GM23338 (cell line): ENCODE measurements at regions not wholly inside any gene's neighbourhood (a gene's known extent, or its start where the extent isn't known, plus 50 kb on each side); places are given as distances from the start of the nearest gene placed in this dataset.

Source experiments
- ATAC-seq: fragments of 200-7000 bp; cut with Tn5 transposase; 3 replicates; pipeline ENCODE4 v1.9.1; 2020
- DNase-seq: peaks from one replicate; pipeline ENCODE4 v3.0.0-alpha.2; 2015; ENCODE audit warnings: low spot score
- H2AFZ ChIP-seq: fragments of 200-600 bp; sonication (generic); 2 replicates; pipeline ENCODE4 v1.8.0; 2016; ENCODE audit warnings: antibody characterized with exemption, mild to moderate bottlenecking, moderate library complexity
- H3F3A ChIP-seq: fragments of 200-600 bp; sonication (generic); replicated peaks from 2 replicates; pipeline ENCODE4 v1.8.0; 2017; ENCODE audit warnings: antibody characterized with exemption, mixed run types, low read depth
- H3K27ac ChIP-seq: fragments of 200-600 bp; sonication (generic); 2 replicates; pipeline ENCODE4 v1.6.1; 2016; ENCODE audit warnings: low read depth
- H3K27me3 ChIP-seq: fragments of 200-600 bp; sonication (generic); 2 replicates; pipeline ENCODE4 v1.8.0; 2016; ENCODE audit warnings: mild to moderate bottlenecking, mixed run types, moderate library complexity; ENCODE audit not compliant: insufficient read depth
- H3K36me3 ChIP-seq: fragments of 200-600 bp; sonication (generic); 2 replicates; pipeline ENCODE4 v1.8.0; 2016; ENCODE audit warnings: mild to moderate bottlenecking; ENCODE audit not compliant: insufficient read depth
- H3K4me1 ChIP-seq: fragments of 200-600 bp; sonication (generic); 2 replicates; pipeline ENCODE4 v1.8.0; 2016; ENCODE audit warnings: mild to moderate bottlenecking, moderate library complexity; ENCODE audit not compliant: insufficient read depth
- H3K4me2 ChIP-seq: fragments of 200-600 bp; sonication (generic); 2 replicates; pipeline ENCODE4 v1.7.1; 2017; ENCODE audit warnings: mixed run types
- H3K4me3 ChIP-seq: fragments of 200-600 bp; sonication (generic); 2 replicates; pipeline ENCODE4 v1.6.1; 2016; ENCODE audit warnings: mixed run types
- H3K79me2 ChIP-seq: fragments of 200-600 bp; sonication (generic); replicated peaks from 2 replicates; pipeline ENCODE4 v1.8.0; 2017; ENCODE audit warnings: mild to moderate bottlenecking; ENCODE audit not compliant: insufficient read depth
- H3K9me2 ChIP-seq: fragments of 200-600 bp; sonication (generic); 2 replicates; pipeline ENCODE4 v1.8.0; 2017; ENCODE audit not compliant: insufficient read depth
- H4K20me1 ChIP-seq: fragments of 200-600 bp; sonication (generic); replicated peaks from 2 replicates; pipeline ENCODE4 v1.8.0; 2017; ENCODE audit warnings: mild to moderate bottlenecking; ENCODE audit not compliant: insufficient read depth
- H3K27ac Mint-ChIP-seq: 2 replicates; pipeline ENCODE4 v1.8.0; 2020; ENCODE audit warnings: inconsistent platforms, mild to moderate bottlenecking, moderate library complexity, mixed read lengths
- H3K27me3 Mint-ChIP-seq: 3 replicates; pipeline ENCODE4 v1.8.0; 2022; ENCODE audit warnings: low read depth, mild to moderate bottlenecking, moderate library complexity, mixed read lengths, inconsistent platforms; ENCODE audit not compliant: insufficient read depth, poor library complexity
- H3K36me3 Mint-ChIP-seq: 3 replicates; pipeline ENCODE4 v1.8.0; 2021; ENCODE audit warnings: low read depth, mild to moderate bottlenecking, inconsistent platforms, moderate library complexity, mixed read lengths
- H3K4me1 Mint-ChIP-seq: 3 replicates; pipeline ENCODE4 v1.8.0; 2020; ENCODE audit warnings: mild to moderate bottlenecking, inconsistent platforms, mixed read lengths
- H3K4me3 Mint-ChIP-seq: 3 replicates; pipeline ENCODE4 v1.8.0; 2021; ENCODE audit warnings: moderate library complexity, mild to moderate bottlenecking, inconsistent platforms, mixed read lengths
- H3K9me3 Mint-ChIP-seq: 3 replicates; pipeline ENCODE4 v1.8.0; 2020; ENCODE audit warnings: moderate library complexity, mild to moderate bottlenecking, inconsistent platforms, mixed read lengths
- CREB1 ChIP-seq: fragments of 250-450 bp; sonication (Bioruptor Pico); IDR thresholded peaks from 2 replicates; pipeline ENCODE4 v1.5.0; 2020; ENCODE audit warnings: low read depth, mild to moderate bottlenecking, moderate library complexity
- EZH2 ChIP-seq: fragments of 200-600 bp; sonication (generic); IDR thresholded peaks from one replicate; pipeline ENCODE4 v1.8.0; 2017; ENCODE audit warnings: antibody characterized with exemption, mild to moderate bottlenecking, low read depth; ENCODE audit not compliant: unreplicated experiment
- EZH2phosphoT487 ChIP-seq: fragments of 200-600 bp; sonication (generic); IDR thresholded peaks from one replicate; pipeline ENCODE4 v1.8.1; 2018; ENCODE audit warnings: antibody characterized with exemption; ENCODE audit not compliant: unreplicated experiment
- JUNB ChIP-seq: IDR thresholded peaks from one replicate; pipeline ENCODE4 v1.6.1; 2016; ENCODE audit warnings: antibody characterized with exemption; ENCODE audit not compliant: unreplicated experiment
- NANOG ChIP-seq: IDR thresholded peaks from 2 replicates; pipeline ENCODE4 v1.6.1; 2016; ENCODE audit warnings: antibody characterized with exemption, borderline replicate concordance
- POLR2AphosphoS5 ChIP-seq: IDR thresholded peaks from 2 replicates; pipeline ENCODE4 v1.6.1; 2016; ENCODE audit warnings: antibody characterized with exemption, low read depth
- STAT1 ChIP-seq: IDR thresholded peaks from one replicate; pipeline ENCODE4 v1.6.1; 2016; ENCODE audit warnings: antibody characterized with exemption; ENCODE audit not compliant: unreplicated experiment
- ZNF114 ChIP-seq: fragments of 250-450 bp; sonication (Bioruptor Pico); IDR thresholded peaks from 2 replicates; pipeline ENCODE4 v1.5.0; 2020; ENCODE audit warnings: mild to moderate bottlenecking, moderate library complexity
- ZNF331 ChIP-seq: fragments of 250-450 bp; sonication (Bioruptor Pico); IDR thresholded peaks from 2 replicates; pipeline ENCODE4 v1.5.0; 2020; ENCODE audit warnings: low read depth, mild to moderate bottlenecking, moderate library complexity
- TF ChIP-seq, protein P1 (sequence below): IDR thresholded peaks from one replicate; pipeline ENCODE4 v1.6.1; 2018; ENCODE audit warnings: antibody characterized with exemption; ENCODE audit not compliant: unreplicated experiment
- TF ChIP-seq, protein P2 (sequence below): IDR thresholded peaks from 2 replicates; pipeline ENCODE4 v1.6.1; 2016; ENCODE audit warnings: antibody characterized with exemption
- TF ChIP-seq, protein P3 (sequence below), 2 experiments: fragments of 200-600 bp in 1 of 2; sonication (generic) in 1 of 2; conservative IDR thresholded peaks; 2 replicates each; pipeline versions ENCODE4 v1.5.1 to v1.6.1; 2016 to 2017; ENCODE audit warnings: antibody characterized with exemption in 2 of 2, low read depth in 2 of 2, mild to moderate bottlenecking in 2 of 2, moderate library complexity in 1 of 2

DNA sequence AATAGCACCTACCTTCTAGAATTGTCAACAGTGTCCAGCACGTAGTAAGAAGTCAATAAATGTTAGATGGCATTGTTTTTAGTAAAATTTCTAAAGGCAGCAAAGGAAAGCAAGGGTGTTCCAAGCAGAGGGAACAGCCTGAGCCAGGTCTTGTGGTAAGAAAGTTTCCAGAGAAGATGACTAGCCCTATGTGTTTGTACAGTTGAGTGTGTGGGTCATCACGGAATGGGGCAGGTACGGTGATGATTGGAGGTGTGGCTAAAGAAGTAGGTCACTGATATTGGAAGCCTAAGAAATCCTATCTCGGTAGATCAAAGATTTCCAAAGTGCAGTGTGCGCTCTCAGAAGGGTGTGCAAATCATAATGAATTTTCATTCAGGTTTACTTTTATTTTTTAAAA lies 94.2 kb upstream of the BCL6 start:
- no peak overlapping the region for H3K27ac ChIP-seq
- Mint-ChIP-seq H3K27ac (no peak overlapping the region), H3K36me3 (no peaks in the 10 kb centered on the region), H3K9me3 (no peaks in the 10 kb centered on the region), H3K27me3 (no peaks in the 10 kb centered on the region), H3K4me3 (no peak overlapping the region), H3K4me1 (no peaks in the 10 kb centered on the region)
- no peaks in the 10 kb centered on the region for H3K27me3 ChIP-seq
- ATAC-seq (no peak), DNase-seq (no peak)
- no peak overlapping the region for H3K4me2 ChIP-seq
- no peaks in the 10 kb centered on the region for H3F3A ChIP-seq
- H3K4me3 ChIP-seq, result no peak overlapping the region
- TF ChIP-seq STAT1 (no peak), POLR2AphosphoS5 (no peak), EZH2 (no peak), EZH2phosphoT487 (no peak), NANOG (no peak)
- TF ChIP-seq, protein P1, sequence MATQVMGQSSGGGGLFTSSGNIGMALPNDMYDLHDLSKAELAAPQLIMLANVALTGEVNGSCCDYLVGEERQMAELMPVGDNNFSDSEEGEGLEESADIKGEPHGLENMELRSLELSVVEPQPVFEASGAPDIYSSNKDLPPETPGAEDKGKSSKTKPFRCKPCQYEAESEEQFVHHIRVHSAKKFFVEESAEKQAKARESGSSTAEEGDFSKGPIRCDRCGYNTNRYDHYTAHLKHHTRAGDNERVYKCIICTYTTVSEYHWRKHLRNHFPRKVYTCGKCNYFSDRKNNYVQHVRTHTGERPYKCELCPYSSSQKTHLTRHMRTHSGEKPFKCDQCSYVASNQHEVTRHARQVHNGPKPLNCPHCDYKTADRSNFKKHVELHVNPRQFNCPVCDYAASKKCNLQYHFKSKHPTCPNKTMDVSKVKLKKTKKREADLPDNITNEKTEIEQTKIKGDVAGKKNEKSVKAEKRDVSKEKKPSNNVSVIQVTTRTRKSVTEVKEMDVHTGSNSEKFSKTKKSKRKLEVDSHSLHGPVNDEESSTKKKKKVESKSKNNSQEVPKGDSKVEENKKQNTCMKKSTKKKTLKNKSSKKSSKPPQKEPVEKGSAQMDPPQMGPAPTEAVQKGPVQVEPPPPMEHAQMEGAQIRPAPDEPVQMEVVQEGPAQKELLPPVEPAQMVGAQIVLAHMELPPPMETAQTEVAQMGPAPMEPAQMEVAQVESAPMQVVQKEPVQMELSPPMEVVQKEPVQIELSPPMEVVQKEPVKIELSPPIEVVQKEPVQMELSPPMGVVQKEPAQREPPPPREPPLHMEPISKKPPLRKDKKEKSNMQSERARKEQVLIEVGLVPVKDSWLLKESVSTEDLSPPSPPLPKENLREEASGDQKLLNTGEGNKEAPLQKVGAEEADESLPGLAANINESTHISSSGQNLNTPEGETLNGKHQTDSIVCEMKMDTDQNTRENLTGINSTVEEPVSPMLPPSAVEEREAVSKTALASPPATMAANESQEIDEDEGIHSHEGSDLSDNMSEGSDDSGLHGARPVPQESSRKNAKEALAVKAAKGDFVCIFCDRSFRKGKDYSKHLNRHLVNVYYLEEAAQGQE, result no peak
- TF ChIP-seq, protein P2, sequence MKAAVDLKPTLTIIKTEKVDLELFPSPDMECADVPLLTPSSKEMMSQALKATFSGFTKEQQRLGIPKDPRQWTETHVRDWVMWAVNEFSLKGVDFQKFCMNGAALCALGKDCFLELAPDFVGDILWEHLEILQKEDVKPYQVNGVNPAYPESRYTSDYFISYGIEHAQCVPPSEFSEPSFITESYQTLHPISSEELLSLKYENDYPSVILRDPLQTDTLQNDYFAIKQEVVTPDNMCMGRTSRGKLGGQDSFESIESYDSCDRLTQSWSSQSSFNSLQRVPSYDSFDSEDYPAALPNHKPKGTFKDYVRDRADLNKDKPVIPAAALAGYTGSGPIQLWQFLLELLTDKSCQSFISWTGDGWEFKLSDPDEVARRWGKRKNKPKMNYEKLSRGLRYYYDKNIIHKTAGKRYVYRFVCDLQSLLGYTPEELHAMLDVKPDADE, result no peak
- no peaks in the 10 kb centered on the region for H3K4me1 ChIP-seq
- H4K20me1 ChIP-seq, result no peaks in the 10 kb centered on the region
- no peaks in the 10 kb centered on the region for H3K9me2 ChIP-seq
- no peaks in the 10 kb centered on the region for H3K79me2 ChIP-seq
- no peaks in the 10 kb centered on the region for H3K36me3 ChIP-seq
- no peak overlapping the region for H2AFZ ChIP-seq

DNA sequence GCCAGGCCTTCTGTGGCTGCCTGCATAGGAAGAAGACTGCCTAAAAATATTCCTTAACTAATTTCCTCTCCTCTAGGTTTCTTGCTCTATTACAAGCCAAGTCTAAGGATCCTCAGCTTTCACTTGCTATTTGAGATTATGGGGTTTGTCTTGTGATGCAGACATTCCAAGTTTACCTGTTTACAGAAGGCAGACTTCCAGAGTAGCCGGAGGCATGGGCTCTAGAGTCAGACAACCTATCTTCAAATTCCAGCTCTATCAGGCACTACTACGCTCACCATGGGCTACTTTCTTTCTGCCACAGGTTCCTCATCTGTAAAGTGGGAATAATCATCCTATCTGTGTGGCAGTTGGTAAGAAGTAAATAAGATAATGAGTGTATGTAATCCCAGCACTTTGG lies 95.6 kb upstream of the BCL6 start:
- H3K27me3 ChIP-seq, result no peaks in the 10 kb centered on the region
- TF ChIP-seq EZH2phosphoT487, result no peak
- TF ChIP-seq EZH2, result no peak
- TF ChIP-seq ZNF114 (CRISPR knock-in tag), result no peak
- TF ChIP-seq JUNB, result no peak
- TF ChIP-seq, protein P3, sequence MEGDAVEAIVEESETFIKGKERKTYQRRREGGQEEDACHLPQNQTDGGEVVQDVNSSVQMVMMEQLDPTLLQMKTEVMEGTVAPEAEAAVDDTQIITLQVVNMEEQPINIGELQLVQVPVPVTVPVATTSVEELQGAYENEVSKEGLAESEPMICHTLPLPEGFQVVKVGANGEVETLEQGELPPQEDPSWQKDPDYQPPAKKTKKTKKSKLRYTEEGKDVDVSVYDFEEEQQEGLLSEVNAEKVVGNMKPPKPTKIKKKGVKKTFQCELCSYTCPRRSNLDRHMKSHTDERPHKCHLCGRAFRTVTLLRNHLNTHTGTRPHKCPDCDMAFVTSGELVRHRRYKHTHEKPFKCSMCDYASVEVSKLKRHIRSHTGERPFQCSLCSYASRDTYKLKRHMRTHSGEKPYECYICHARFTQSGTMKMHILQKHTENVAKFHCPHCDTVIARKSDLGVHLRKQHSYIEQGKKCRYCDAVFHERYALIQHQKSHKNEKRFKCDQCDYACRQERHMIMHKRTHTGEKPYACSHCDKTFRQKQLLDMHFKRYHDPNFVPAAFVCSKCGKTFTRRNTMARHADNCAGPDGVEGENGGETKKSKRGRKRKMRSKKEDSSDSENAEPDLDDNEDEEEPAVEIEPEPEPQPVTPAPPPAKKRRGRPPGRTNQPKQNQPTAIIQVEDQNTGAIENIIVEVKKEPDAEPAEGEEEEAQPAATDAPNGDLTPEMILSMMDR (conservative IDR thresholded peaks at IDR 0.05; ENCODE audit: low read depth in 2 of 2), result no peak
- TF ChIP-seq, protein P1, result no peak
- no peak for TF ChIP-seq POLR2AphosphoS5
- TF ChIP-seq ZNF331 (CRISPR knock-in tag), result no peak
- TF ChIP-seq CREB1 (CRISPR knock-in tag), result no peak
- TF ChIP-seq STAT1, result no peak
- no peak for TF ChIP-seq NANOG
- H3K36me3 Mint-ChIP-seq, result no peaks in the 10 kb centered on the region
- ATAC-seq, result no peak
- no peaks in the 10 kb centered on the region for H4K20me1 ChIP-seq
- H3K27ac Mint-ChIP-seq, result no peak overlapping the region
- no peaks in the 10 kb centered on the region for H3F3A ChIP-seq
- no peak overlapping the region for H3K27ac ChIP-seq
- no peaks in the 10 kb centered on the region for H3K4me1 ChIP-seq
- H3K79me2 ChIP-seq, result no peaks in the 10 kb centered on the region
- no peak overlapping the region for H3K4me2 ChIP-seq
- no peak for DNase-seq
- no peak overlapping the region for H3K4me3 ChIP-seq
- H2AFZ ChIP-seq, result no peak overlapping the region
- no peaks in the 10 kb centered on the region for H3K9me3 Mint-ChIP-seq
- H3K4me3 Mint-ChIP-seq, result no peak overlapping the region
- H3K9me2 ChIP-seq, result no peaks in the 10 kb centered on the region
- H3K27me3 Mint-ChIP-seq, result no peaks in the 10 kb centered on the region
- H3K4me1 Mint-ChIP-seq, result no peaks in the 10 kb centered on the region
- no peaks in the 10 kb centered on the region for H3K36me3 ChIP-seq
